ENCODE measurements at regions not wholly inside any gene's neighbourhood (a gene's known extent, or its start where the extent isn't known, plus 50 kb on each side); places are given as distances from the start of the nearest gene placed in this dataset.

DNA sequence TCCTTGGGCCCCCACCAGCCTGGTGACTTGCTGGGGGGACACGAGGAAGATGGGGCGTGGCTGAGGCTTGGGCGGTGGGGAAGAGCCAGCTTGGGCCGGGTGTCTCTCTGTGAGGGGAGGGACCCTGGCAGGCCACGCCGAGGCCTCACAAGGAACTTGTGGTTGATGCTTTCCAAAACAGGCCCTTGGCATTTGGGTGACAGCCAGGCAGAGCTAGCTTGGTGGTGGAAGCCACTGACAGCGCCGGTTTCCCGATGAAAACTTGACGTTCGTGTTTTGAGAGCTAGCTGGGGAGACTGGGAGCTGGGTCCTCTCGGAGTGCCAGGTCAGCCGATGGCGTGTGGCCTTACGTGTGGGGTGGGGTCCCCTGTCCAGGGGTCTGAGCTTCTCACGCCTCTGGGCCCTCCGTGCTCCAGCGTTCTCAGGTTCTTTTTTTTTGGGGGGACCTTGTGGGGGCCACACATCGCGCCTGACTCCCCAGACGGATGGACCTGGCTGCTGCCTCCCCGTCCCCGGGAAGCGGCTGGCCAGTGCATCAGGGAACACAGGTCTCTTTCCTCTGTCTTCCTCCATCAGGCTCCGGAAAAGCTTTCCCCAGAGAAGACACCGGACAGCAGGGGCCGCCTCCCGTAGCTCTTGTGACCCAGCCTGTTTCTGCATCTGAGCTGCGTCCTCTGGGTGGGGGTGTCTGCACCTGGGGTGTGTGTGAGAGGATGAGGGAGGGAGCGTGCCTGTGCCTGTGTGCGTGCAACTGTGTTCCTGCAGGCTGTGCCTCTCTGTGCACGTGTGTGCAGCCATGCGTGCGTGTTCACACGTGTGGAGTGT lies 129.3 kb upstream of the LPCAT1 start:
- H3K27me3 ChIP-seq = no peaks in the 10 kb centered on the region
- H3K36me3 ChIP-seq = no peaks in the 10 kb centered on the region
- peak in 1 of 2 donors; percentile 80 for DNase-seq (ENCODE audit: extremely low spot score in 2 of 2)
- no peaks in the 10 kb centered on the region for H3K4me1 ChIP-seq
- intact Hi-C loops (cut with DNase I) = no loop called here
- no peak overlapping the region for H3K4me3 ChIP-seq
- no peaks in the 10 kb centered on the region for H3K9me3 ChIP-seq
- TF ChIP-seq POLR2A (IDR thresholded peaks at IDR 0.05) (no peak), POLR2AphosphoS5 (IDR thresholded peaks at IDR 0.05; ENCODE audit: insufficient read depth in 1 of 2, low read depth in 1 of 2) (no peak)
- TF ChIP-seq, protein P1, sequence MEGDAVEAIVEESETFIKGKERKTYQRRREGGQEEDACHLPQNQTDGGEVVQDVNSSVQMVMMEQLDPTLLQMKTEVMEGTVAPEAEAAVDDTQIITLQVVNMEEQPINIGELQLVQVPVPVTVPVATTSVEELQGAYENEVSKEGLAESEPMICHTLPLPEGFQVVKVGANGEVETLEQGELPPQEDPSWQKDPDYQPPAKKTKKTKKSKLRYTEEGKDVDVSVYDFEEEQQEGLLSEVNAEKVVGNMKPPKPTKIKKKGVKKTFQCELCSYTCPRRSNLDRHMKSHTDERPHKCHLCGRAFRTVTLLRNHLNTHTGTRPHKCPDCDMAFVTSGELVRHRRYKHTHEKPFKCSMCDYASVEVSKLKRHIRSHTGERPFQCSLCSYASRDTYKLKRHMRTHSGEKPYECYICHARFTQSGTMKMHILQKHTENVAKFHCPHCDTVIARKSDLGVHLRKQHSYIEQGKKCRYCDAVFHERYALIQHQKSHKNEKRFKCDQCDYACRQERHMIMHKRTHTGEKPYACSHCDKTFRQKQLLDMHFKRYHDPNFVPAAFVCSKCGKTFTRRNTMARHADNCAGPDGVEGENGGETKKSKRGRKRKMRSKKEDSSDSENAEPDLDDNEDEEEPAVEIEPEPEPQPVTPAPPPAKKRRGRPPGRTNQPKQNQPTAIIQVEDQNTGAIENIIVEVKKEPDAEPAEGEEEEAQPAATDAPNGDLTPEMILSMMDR (IDR thresholded peaks at IDR 0.05) = no peak
- no peak overlapping the region for H3K27ac ChIP-seq

GRCh38 chr5:1651971-1652872 lies 128.5 kb upstream of the LPCAT1 start:
- intact Hi-C loops (cut with DNase I) = no loop called here
- no peak for DNase-seq (ENCODE audit: extremely low spot score in 2 of 2)
- no peaks in the 10 kb centered on the region for H3K9me3 ChIP-seq
- no peak overlapping the region for H3K4me3 ChIP-seq
- H3K36me3 ChIP-seq = no peaks in the 10 kb centered on the region
- H3K27ac ChIP-seq = no peak overlapping the region
- H3K27me3 ChIP-seq = no peaks in the 10 kb centered on the region
- TF ChIP-seq, protein P1 (IDR thresholded peaks at IDR 0.05) = no peak
- TF ChIP-seq POLR2AphosphoS5 (IDR thresholded peaks at IDR 0.05; ENCODE audit: insufficient read depth in 1 of 2, low read depth in 1 of 2) (no peak), POLR2A (IDR thresholded peaks at IDR 0.05) (no peak)
- H3K4me1 ChIP-seq = no peaks in the 10 kb centered on the region

DNA sequence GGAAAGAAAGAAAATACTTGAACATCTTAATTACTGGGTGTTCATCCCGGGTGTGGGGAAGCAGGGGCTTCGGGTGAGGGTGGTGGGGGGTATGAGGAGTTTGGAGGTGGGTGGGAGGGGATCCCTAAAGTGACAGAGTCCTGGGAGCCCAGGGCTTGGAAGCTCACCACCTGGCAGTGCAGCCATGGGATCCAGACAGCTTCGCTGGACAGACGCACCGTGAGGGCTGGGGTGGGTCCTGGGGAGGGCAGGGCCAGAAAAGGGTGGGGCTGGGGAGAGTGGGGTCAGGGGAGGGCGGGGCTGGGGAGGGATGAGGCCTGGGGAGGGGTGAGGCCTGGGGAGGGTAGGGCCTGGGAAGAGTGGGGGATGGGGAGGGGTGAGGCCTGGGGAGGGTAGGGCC lies 127.5 kb upstream of the LPCAT1 start:
- TF ChIP-seq, protein P1 (IDR thresholded peaks at IDR 0.05) = no peak
- no peak for TF ChIP-seq POLR2AphosphoS5 (IDR thresholded peaks at IDR 0.05; ENCODE audit: insufficient read depth in 1 of 2, low read depth in 1 of 2)
- no peak for TF ChIP-seq POLR2A (IDR thresholded peaks at IDR 0.05)
- Histone ChIP-seq H3K27ac (no peak overlapping the region), H3K4me1 (no peaks in the 10 kb centered on the region), H3K4me3 (no peak overlapping the region), H3K27me3 (no peaks in the 10 kb centered on the region), H3K9me3 (no peaks in the 10 kb centered on the region), H3K36me3 (no peaks in the 10 kb centered on the region)
- no peak for DNase-seq (ENCODE audit: extremely low spot score in 2 of 2)
- intact Hi-C loops (cut with DNase I) = no loop called here

DNA sequence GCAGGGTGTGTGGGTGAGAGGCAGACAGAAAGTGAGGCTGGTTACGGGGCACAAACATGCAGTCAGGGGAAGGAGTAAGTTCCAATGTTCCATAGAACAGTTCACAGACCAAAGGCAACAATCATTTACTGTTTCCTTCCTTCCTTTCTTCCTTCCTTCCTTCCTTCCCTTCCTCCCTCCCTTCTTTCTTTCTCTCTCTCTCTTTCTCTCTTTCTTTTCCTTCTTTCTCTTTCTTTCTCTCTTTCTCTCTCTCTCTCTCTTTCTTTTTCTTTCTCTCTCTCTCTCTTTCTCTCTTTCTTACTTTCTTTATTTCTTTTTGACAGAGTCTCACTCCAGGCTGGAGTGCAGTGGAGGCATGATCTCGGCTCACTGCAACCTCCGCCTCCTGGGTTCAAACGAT lies 125.8 kb upstream of the LPCAT1 start:
- no peak overlapping the region for H3K4me3 ChIP-seq
- intact Hi-C loops (cut with DNase I) = no loop called here
- no peak overlapping the region for H3K27ac ChIP-seq
- H3K27me3 ChIP-seq = no peaks in the 10 kb centered on the region
- H3K9me3 ChIP-seq = no peaks in the 10 kb centered on the region
- no peak for DNase-seq (ENCODE audit: extremely low spot score in 2 of 2)
- no peak for TF ChIP-seq POLR2AphosphoS5 (IDR thresholded peaks at IDR 0.05; ENCODE audit: insufficient read depth in 1 of 2, low read depth in 1 of 2)
- peaks cover 6% of the 10 kb centered on the region for H3K4me1 ChIP-seq
- H3K36me3 ChIP-seq = no peaks in the 10 kb centered on the region

- DNase-seq (ENCODE audit: extremely low spot score in 2 of 2) = no peak
- H3K36me3 ChIP-seq = no peaks in the 10 kb centered on the region
- H3K27me3 ChIP-seq = no peaks in the 10 kb centered on the region
- no peak overlapping the region for H3K4me3 ChIP-seq
- TF ChIP-seq POLR2AphosphoS5 (IDR thresholded peaks at IDR 0.05; ENCODE audit: insufficient read depth in 1 of 2, low read depth in 1 of 2) (no peak), POLR2A (IDR thresholded peaks at IDR 0.05) (no peak)
- TF ChIP-seq, protein P1 (IDR thresholded peaks at IDR 0.05) = no peak
- no peaks in the 10 kb centered on the region for H3K9me3 ChIP-seq
- H3K27ac ChIP-seq = no peak overlapping the region
- H3K4me1 ChIP-seq = peaks cover 6% of the 10 kb centered on the region
- intact Hi-C loops (cut with DNase I) = no loop called here
These were observed 125.0 kb upstream of the LPCAT1 start for GRCh38 chr5:1648806-1649205.
